Large intestine (tissue), 3 donors: ENCODE measurements at regions not wholly inside any gene's neighbourhood (a gene's known extent, or its start where the extent isn't known, plus 50 kb on each side); places are given as distances from the start of the nearest gene placed in this dataset.

Experiments
- DNase-seq, 2 donors: peaks; one replicate each; pipeline versions ENCODE4 v3.0.0 to v3.0.0-alpha.2; 2013
- H3K27ac ChIP-seq: one replicate; pipeline ENCODE4 v1.5.1; 2013; ENCODE audit warnings: low read length
- H3K27me3 ChIP-seq: 2 replicates; pipeline ENCODE4 v1.6.1; 2013; ENCODE audit warnings: low read length; ENCODE audit not compliant: control insufficient read depth, insufficient read depth
- H3K36me3 ChIP-seq: 2 replicates; pipeline ENCODE4 v1.6.1; 2013; ENCODE audit warnings: low read length; ENCODE audit not compliant: control insufficient read depth, insufficient read depth
- H3K4me1 ChIP-seq: one replicate; pipeline ENCODE4 v1.6.1; 2013; ENCODE audit warnings: low read length; ENCODE audit not compliant: control insufficient read depth, insufficient read depth
- H3K4me3 ChIP-seq: one replicate; pipeline ENCODE4 v1.5.1; 2013; ENCODE audit warnings: low read length
- H3K9me3 ChIP-seq: one replicate; pipeline ENCODE4 v1.6.1; 2013; ENCODE audit warnings: mild to moderate bottlenecking, low read depth, low read length, moderate library complexity; ENCODE audit not compliant: control insufficient read depth
- WGBS: methylation state at CpG from one replicate; pipeline ENCODE4 v1.1.5; 2013; ENCODE audit warnings: low lambda C conversion rate; ENCODE audit not compliant: insufficient coverage; 5-methylcytosine and 5-hydroxymethylcytosine counted together

DNA sequence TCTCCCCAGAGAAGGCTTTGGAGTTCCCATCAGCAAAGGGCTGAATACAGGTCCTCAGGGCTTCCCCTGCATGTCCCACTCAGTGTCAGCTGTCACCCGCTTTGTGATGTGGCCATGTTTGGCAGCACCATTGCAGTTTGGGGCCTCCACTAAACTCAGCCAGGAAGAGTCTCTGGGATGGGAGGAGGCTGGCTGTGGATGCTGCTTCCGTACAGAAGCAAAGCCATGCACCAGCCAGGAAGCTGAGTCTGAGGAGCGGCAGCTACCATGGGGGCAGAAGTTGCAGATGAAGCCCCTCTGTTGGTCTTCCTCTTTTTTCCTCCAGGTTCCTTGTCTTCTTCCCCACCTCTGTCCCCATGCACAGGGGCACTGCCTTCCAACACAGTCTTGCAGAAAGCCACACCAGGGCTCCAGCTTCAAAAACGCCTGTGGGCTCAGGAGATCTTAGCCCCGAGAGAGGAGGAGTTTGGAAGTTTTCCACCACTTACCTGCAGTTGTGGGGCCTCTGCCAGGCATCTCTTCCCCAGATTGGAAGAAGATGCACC, 416.8 kb downstream of the NPHP4 start:
- WGBS: no CpG with 5 or more reads among the region's 5 CpGs
- H3K9me3 ChIP-seq: no peaks in the 10 kb centered on the region
- no peaks in the 10 kb centered on the region for H3K4me1 ChIP-seq
- no peaks in the 10 kb centered on the region for H3K27me3 ChIP-seq
- H3K27ac ChIP-seq: no peak overlapping the region
- DNase-seq: no peak
- no peaks in the 10 kb centered on the region for H3K36me3 ChIP-seq
- H3K4me3 ChIP-seq: no peak overlapping the region

DNA sequence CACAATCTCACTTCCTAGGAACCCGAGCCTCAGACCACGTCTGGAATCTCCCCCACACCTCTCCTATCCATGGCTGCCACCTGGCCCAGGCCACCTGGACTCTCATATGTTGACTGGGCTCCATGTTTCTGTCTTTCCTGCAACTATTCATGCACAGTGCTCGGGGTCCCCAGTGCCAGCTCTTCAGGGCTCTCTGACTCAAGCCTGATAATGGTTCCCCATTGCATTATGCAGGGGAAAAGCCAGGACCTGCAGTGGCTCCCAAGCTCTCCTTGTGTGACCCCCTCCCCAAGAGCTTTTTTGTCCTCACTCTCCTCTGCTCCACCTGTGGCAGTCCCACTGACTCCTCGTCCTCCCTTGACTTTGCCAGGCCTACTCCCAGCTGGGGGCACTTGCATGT, 417.6 kb downstream of the NPHP4 start:
- no peaks in the 10 kb centered on the region for H3K36me3 ChIP-seq
- H3K9me3 ChIP-seq: no peaks in the 10 kb centered on the region
- 73% methylated on average over 3 of the region's 4 CpGs for WGBS
- H3K4me1 ChIP-seq: no peaks in the 10 kb centered on the region
- H3K4me3 ChIP-seq: no peak overlapping the region
- DNase-seq: no peak
- H3K27me3 ChIP-seq: no peaks in the 10 kb centered on the region
- no peak overlapping the region for H3K27ac ChIP-seq

DNA sequence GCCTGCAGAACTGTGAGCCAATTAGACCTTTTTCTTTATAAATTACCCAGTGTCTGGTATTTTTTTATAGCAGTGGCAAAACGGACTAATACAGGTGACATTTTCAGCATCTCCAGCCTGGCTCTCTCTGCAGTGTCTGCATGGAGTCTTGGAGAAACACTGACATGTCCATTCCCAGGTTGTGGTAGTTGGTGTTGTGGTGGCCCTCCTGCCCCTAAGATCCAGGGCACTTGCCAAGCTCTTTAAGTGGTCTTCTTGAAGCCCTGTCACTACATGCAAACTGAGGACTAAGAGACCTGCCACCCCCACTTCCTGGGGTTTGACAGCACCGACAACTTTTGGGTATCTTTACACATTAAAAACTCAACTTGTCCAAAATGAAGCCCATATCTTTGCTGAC, 419.4 kb downstream of the NPHP4 start:
- WGBS: no CpG with 5 or more reads among the region's 2 CpGs

GRCh38 chr1:5571861-5572401, 420.3 kb downstream of the NPHP4 start:
- Histone ChIP-seq H3K27me3 (no peaks in the 10 kb centered on the region), H3K4me3 (no peak overlapping the region), H3K36me3 (no peaks in the 10 kb centered on the region), H3K9me3 (no peaks in the 10 kb centered on the region), H3K27ac (no peak overlapping the region), H3K4me1 (no peaks in the 10 kb centered on the region)
- DNase-seq: no peak
- WGBS: no CpG with 5 or more reads among the region's 11 CpGs

More for the DNA sequence above, 419.4 kb downstream of the NPHP4 start:
- Histone ChIP-seq H3K36me3 (no peaks in the 10 kb centered on the region), H3K4me1 (no peaks in the 10 kb centered on the region), H3K27ac (no peak overlapping the region), H3K27me3 (no peaks in the 10 kb centered on the region), H3K4me3 (no peak overlapping the region), H3K9me3 (no peaks in the 10 kb centered on the region)
- DNase-seq: no peak

- WGBS: no CpG with 5 or more reads among the region's 5 CpGs
- no peak for DNase-seq
- H3K27me3 ChIP-seq: no peaks in the 10 kb centered on the region
- H3K9me3 ChIP-seq: no peaks in the 10 kb centered on the region
- H3K4me3 ChIP-seq: no peak overlapping the region
- H3K4me1 ChIP-seq: no peaks in the 10 kb centered on the region
- no peaks in the 10 kb centered on the region for H3K36me3 ChIP-seq
- no peak overlapping the region for H3K27ac ChIP-seq
These were observed 420.8 kb downstream of the NPHP4 start for GRCh38 chr1:5571438-5571837.

- no peak for DNase-seq
These were observed 421.3 kb downstream of the NPHP4 start for GRCh38 chr1:5570931-5571330.

GRCh38 chr1:5568321-5568720, 423.9 kb downstream of the NPHP4 start:
- Histone ChIP-seq H3K9me3 (no peaks in the 10 kb centered on the region), H3K27ac (no peak overlapping the region), H3K27me3 (no peaks in the 10 kb centered on the region), H3K4me1 (no peaks in the 10 kb centered on the region), H3K4me3 (no peak overlapping the region), H3K36me3 (no peaks in the 10 kb centered on the region)
- no peak for DNase-seq
- 80% methylated on average over 2 of the region's 6 CpGs for WGBS

More at GRCh38 chr1:5570931-5571330, 421.3 kb downstream of the NPHP4 start:
- no peaks in the 10 kb centered on the region for H3K9me3 ChIP-seq
- H3K27ac ChIP-seq: no peak overlapping the region
- H3K36me3 ChIP-seq: no peaks in the 10 kb centered on the region
- H3K4me3 ChIP-seq: no peak overlapping the region
- no peaks in the 10 kb centered on the region for H3K27me3 ChIP-seq
- WGBS: 60% methylated on average over 1 of the region's 2 CpGs
- no peaks in the 10 kb centered on the region for H3K4me1 ChIP-seq

- Histone ChIP-seq H3K4me3 (no peak overlapping the region), H3K4me1 (no peaks in the 10 kb centered on the region), H3K27me3 (no peaks in the 10 kb centered on the region), H3K27ac (no peak overlapping the region), H3K36me3 (no peaks in the 10 kb centered on the region), H3K9me3 (no peaks in the 10 kb centered on the region)
- no peak for DNase-seq
- WGBS: no CpG with 5 or more reads among the region's 3 CpGs
These were observed 424.4 kb downstream of the NPHP4 start for GRCh38 chr1:5567839-5568238.

DNA sequence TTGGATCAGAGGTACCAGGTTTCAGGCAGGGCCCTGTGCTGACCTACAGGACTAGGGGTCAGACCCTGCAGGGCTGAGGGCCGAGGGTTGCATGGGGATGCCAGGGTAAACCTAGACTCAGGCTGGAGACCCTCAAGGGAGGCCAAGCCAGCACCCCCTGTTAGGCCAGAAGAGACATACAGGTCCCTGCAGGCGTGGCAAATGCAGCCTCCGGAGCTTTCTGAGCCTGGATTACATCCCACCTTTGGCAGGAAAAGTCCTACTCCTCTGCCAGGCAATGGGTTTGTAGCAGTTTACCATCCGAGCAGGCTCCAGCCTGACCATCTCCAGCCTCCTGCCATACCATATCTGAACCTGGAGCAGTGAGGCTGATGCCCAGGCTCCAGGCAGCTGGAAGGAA, 425.3 kb downstream of the NPHP4 start:
- H3K36me3 ChIP-seq: no peaks in the 10 kb centered on the region
- no peak overlapping the region for H3K4me3 ChIP-seq
- H3K9me3 ChIP-seq: no peaks in the 10 kb centered on the region
- WGBS: no CpG with 5 or more reads among the region's 4 CpGs
- no peak for DNase-seq
- H3K27me3 ChIP-seq: no peaks in the 10 kb centered on the region
- no peaks in the 10 kb centered on the region for H3K4me1 ChIP-seq
- no peak overlapping the region for H3K27ac ChIP-seq

DNA sequence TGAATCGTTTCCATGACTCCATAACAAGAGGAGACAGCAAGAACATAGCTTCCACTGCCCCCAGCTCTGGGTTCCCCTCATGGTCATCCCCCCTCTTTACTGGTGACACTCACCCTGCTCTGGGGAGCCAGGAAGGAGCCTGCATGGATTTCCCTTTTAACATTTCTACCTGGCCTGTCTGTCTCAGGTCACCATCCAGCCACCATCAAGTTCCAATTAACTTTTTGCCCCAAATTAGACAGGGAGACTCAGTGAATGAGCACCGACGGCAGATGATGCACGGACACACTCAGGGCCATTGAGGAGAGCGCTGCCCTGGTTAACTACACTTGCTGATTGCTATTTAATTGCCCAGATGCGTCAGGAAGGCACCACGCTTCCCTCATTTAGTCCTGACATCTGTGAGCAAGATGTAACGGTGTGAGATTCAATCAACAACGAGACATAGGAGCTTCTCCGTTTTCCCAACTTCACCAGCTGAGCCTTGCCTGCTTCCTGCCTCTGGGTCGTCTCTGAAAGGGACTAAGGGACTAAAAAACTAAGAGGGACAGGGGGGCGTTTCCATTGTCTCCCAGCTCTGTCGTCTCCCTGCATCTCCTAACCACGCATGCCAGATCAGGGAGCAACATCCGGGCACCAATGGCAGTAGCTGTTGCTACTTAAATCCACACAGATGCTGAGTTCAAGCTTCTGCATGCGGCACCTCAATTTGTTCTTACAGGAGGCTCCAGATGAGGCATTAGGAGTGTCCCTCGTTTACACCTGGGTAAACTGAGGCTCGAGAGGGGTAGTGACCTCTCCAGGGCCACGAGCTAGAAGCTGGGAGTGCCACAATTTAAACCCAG, 426.7 kb downstream of the NPHP4 start:
- no peak overlapping the region for H3K4me3 ChIP-seq
- 40% methylated on average over 2 of the region's 19 CpGs for WGBS
- no peak overlapping the region for H3K27ac ChIP-seq
- no peaks in the 10 kb centered on the region for H3K36me3 ChIP-seq
- DNase-seq: no peak
- no peaks in the 10 kb centered on the region for H3K4me1 ChIP-seq
- H3K9me3 ChIP-seq: no peaks in the 10 kb centered on the region
- no peaks in the 10 kb centered on the region for H3K27me3 ChIP-seq
